Left kidney (tissue), 1 donor: ENCODE measurements at regions not wholly inside any gene's neighbourhood (a gene's known extent, or its start where the extent isn't known, plus 50 kb on each side); places are given as distances from the start of the nearest gene placed in this dataset.
"Not testable (repeated sequence)": the region's sequence is repeated elsewhere in the genome, so short reads cannot be mapped to it uniquely, and the experiment has no call there.

Experiments used
- DNase-seq: peaks from one replicate; pipeline ENCODE4 v3.0.0-alpha.2; 2013

DNA sequence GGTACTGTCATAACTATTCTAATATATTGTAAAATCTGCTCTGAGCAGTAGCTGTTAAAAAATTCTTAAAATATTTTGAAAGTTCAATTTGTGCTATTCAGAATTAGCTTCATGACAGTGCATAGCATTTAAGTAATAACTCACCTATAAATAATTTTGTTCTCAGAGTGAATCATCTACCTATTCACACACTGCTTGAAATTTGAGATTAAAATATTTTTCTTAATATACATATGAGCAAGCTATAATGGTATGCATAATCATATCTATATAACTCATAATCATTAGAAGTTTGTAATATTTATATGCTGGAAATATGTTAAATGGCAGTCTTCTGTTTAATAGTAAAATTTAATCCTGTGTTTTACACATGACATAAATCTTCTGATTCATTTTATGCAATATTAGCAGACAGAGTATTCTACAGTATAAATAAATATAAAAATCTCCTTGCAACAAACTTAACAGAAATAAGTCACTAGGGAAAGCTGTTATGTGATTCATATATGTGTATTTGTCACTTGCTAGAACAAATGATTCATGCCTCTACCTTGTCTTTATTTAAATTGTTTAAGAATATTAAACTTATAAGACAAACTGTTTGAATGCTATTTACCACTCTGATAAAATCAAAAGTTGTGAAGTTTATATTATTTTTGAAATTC lies 710.8 kb downstream of the PLOD2 start:
- DNase-seq = no peak

DNA sequence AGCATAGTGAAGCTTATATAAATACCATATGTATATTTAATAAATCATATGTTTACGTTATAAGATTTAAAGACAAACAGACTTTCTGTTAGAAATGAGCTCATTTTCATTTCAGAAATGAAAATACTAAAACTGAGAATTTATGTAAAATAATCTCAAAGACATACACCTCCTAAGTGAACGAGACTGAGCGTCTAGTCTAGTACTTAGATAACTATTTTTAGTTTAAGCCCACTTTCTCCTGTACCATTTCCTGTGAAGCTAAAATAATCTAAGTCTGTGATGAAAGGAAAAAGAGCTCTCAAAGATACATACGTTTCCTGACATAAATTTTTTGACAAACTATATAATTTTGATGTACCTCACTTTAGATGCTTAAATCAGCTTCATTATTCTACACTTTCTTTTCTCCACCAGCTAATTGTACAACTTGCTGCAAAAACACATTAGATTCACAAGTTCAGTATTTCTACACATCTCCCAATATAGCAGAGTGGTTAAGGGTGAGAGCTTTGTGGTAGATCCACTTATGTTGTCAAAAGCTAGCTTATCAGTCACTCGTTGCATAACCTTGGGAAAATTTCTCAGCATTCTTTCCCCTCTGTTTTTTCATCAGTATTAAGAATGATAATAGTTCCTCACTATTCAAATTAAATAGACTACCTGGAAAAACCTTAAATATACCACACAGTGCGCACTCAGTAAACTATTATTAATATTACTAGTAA lies 703.0 kb downstream of the PLOD2 start:
- DNase-seq = no peak

DNA sequence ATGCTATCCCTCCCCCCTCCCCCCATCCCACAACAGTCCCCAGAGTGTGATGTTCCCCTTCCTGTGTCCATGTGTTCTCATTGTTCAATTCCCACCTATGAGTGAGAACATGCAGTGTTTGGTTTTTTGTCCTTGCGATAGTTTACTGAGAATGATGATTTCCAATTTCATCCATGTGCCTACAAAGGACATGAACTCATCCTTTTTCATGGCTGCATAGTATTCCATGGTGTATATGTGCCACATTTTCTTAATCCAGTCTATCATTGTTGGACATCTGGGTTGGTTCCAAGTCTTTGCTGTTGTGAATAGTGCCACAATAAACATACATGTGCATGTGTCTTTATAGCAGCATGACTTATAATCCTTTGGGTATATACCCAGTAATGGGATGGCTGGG lies 701.3 kb downstream of the PLOD2 start:
- DNase-seq = not testable (repeated sequence)

DNA sequence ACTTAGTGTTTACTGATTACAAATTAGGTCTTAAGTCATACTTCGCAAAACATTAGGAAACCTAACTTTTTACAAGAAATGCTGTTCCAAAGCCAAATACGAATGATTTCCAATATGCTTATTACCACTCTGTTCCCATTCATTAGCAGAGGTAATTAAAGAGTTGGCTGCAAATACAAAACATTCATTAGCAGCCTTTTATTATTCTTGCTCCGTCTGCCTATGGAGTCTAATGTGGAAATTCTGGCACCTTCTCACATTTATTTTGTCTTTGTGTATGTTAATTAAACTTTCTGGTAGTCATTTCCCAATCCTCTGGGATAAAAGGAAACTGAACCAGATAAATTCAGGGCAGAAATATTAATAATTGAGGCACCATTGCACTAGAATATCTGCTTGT lies 689.0 kb downstream of the PLOD2 start:
- no peak for DNase-seq

DNA sequence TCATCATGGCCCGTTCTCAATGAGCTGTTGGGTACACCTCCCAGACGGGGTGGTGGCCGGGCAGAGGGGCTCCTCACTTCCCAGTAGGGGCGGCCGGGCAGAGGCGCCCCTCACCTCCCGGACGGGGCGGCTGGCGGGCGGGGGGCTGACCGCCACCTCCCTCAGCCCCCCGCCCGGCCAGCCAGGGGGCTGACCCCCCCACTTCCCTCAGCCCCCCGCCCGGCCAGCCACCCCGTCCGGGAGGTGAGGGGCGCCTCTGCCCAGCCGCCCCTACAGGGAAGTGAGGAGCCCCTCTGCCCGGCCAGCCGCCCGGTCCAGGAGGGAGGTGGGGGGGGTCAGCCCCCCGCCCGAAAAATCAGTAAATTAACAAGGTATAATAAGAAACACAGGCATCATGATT lies 678.2 kb downstream of the PLOD2 start:
- DNase-seq = not testable (repeated sequence)

DNA sequence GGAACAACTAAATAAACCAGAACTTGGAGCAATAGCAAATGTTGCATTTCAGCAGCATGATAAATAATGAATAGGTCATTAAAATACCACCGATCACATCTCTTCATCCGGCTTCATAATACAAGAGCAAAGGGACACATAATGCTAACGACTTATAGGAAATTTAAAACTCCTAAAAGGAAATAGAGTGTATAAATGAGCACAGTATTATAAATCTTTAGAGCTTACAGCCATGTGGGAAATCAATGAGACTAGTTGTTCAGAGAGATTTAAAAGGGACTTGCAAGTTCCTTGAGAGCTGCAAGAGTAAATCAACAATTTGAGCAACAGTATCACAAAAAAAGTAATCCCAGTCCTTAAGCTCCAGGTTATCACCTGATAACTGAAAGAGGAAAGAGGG lies 677.0 kb downstream of the PLOD2 start:
- DNase-seq = no peak

DNA sequence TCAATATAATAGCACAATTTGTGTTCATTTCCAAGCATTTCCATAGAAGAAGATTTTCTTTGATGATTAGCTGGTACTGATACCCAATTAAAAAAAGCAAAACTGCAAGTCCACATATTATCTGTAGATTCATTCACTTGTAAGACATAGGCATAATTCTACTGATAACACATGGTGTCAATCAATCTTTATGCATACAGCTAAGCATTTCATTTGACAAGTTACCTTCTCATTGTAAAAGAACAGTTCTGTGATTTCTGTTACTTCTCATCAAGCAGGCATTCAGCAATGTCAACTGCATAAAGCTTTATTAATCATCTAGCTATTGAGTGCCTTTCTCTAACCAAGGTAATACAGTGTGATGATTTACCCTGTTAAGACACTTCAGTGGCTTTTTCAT lies 672.0 kb downstream of the PLOD2 start:
- no peak for DNase-seq

DNA sequence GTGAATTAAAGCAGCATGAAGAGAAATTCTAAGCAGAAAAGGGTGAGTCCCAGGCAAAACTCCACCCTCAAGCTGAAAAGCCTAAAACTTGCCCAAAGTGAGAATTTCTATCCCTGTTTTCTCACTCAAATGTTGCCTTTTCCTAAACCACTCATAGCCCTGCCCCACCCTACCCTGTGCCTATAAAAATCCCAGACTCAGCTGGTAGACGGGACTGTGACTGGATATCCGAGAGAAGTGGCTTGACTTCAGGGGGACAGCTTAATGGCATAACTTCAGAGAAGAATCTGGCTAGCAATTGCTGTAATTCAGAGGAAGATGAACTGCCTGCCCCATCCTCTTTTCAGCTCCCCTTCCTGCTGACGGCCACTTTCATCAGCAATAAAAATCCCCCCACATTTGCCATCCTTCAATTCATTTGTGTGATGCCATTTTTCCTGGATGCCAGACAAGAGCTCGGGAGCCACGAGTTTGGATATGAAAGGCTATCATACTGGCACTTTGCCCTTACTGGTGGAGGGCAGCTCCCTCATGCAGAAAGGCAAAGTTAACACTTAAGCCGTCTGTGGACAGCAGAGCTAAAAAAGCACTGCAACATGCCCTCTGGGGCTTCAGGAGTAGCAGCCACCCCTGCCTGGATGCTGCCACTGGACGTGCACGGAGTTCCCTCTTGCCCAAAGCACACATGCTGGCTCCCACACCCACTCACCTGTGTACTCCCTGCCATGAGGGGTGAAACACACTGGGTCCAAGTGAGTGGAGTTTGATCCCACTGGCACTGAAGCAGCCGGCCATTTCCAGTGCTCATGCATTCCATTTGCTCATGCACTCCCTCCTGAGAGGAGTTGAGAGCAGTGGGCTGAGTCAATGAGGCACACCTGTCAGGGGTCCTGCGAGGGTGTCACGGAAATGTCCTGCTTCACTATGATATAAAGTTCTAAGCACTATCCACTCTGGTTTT lies 670.6 kb downstream of the PLOD2 start:
- DNase-seq = no peak

DNA sequence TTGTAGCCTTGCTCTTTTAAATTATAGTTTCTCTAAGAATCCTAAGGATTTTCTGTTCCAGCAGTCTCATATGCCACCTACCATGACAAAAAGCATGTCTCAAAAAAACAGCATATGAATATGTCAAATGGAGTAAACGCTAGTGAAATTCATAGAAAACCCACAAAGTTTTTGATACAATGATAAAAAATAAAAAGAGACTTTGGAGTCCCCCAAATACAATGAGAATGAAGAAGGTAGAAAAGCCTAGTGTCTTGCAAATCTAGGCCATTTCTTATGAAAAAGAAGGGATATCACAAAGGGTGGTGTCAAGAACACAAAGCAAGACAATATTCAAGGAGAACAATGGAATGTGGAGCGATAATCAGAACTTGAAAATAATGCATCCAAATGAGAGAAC lies 668.5 kb downstream of the PLOD2 start:
- DNase-seq = no peak

DNA sequence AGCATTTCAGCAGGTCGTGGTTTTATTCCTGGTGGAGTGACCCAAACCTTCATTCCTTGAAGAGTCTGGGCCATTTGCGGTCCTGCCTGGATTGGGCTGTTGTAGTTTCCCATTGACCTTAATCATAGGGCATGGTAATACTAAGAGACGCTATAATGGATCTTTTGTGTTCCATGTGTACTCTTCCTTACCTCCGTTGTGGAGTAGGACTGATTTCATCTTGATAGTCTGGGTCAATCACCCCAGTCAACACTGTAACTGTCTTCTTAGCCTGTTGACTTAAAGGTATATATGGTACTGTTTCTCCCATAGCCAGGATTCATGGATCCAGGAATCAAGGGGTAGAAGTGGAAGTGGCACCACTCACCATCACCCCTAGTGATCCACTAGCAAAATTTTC lies 643.6 kb downstream of the PLOD2 start:
- DNase-seq = not testable (repeated sequence)

DNA sequence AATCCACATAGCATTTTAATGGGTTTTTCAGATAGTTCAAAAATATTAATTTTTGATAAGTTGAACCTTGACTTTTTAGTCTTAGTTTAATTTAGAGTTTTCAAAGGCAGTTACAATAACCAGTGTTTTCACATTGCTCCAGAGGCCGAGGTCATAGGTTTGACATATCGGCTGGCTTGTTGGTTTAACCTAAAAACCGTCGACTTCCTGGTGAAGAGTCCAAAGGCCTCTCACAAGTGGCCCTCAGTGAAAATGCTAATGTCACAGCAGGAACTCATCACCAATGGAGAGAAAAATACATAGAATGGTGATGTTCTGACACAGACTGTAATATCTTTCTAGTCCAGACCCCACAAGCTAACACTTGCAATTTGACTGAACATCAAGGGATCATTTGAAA lies 642.3 kb downstream of the PLOD2 start:
- no peak for DNase-seq

DNA sequence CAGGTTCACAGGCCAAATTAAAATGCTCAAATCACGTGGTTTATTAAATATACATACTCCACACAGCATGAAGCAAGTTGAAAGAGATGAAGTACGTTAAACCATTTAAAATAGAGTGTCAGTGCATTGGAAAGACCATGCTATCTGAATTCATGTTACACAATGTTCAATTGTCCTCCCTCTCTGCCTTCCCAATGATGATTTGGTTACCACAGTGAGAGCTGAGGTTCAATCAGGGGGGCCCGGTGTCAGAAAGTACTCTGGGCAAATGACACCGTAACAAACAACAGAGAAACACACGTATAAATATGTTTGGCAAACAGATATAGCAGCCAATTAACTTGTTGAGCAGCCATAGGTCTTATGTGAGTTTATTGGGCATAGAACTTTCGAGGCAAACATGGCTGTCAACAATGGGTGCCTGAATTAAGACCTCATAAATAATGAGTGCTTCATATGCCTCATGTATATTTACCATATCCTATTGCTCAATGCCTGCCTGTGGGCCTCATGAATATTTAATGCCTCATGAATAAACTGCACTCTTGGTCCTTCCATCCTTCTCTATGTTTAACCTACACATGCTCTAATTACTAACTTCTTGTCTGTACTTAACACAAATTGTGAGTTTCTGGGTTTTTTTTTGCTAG lies 641.5 kb downstream of the PLOD2 start:
- no peak for DNase-seq

DNA sequence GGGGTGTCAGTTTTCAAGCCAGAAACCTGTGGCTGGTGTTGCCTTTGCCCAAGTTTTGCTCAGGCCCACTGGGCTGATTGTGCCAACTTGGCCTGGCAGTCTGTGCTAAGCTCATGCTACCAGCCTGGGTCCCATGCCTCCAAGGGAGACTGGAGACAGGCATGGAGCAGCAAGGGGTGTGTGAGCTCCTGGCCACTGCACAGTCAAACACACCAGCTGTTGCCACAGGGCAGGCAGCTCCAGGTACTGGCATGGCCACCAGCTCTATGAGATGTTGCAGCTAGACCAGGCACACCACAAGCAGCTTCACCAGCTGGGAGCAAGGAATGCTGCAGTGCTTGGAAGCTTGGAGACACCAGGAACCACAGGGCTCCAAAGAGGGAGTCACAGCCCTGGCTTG lies 638.8 kb downstream of the PLOD2 start:
- DNase-seq = no peak

DNA sequence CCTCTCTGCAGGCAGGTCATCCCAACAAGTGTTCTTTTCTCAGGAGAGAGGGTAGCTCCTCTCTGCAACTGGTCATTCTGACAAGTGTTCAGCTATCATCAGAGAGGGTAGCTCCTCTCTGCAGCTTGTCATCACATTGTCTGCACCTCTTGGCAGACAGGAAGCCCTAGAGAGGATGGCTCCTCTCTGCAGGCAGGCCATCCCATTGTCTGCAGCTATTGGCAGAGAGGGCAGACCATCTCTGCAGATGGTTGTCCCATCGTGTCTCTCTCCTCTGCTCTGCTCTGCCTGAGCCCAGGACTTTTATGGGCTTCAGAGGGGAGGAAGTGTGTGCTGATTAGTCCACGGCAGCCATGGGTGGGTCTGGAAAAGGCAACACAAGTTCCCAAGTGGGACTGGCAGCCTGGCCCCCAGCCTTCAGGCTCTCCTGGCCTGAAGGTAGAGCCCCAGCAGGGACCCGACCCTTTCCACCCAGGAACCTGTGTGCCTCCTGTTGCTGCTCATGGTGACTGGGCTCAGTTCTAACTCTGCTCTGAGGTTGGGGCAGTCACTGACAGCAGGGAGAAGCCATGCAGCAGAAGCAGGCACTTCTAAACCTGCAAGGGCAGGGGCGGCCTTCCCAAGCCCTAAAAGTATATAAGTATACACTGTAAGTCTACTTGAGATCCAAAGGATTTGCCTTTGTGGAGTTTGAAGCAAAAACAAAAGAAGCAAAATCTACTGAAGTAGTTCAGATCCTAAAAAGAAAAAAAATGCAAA lies 637.9 kb downstream of the PLOD2 start:
- no peak for DNase-seq

DNA sequence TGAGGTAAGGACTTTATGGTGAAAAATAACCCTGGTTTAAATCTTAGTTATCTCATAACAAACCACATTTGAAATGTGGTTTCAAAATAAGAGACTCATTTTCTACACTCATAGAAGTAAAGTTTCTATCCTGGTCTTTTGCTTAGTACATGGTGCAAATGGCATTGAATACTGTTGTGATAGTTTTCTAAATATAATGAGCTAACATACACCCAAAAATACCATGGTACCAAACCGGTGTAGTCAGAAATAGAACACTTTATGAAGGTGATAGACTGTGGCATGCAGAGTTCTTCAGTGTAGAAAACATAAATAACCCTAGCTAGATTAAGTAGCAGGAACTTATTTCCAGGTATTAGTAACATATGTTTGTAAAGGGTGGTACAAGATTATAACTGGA lies 629.4 kb downstream of the PLOD2 start:
- DNase-seq = no peak

DNA sequence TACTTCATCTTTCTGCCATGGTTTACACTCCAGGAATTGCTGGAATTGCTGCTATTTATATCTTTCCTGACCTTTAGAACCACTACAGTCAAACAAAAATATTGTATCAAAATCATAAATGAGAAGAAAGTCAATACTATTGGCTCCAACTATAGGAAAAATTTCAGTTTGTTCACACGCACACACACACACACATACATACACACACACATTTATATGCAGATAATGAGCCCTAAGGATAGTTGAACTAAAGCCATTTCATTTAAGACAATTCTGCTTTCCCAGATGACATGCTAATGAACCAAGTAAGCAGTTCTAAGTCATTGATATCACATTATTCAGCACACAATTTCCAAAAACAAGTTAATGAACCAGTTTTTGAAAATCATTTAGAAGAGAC lies 627.3 kb downstream of the PLOD2 start:
- no peak for DNase-seq

DNA sequence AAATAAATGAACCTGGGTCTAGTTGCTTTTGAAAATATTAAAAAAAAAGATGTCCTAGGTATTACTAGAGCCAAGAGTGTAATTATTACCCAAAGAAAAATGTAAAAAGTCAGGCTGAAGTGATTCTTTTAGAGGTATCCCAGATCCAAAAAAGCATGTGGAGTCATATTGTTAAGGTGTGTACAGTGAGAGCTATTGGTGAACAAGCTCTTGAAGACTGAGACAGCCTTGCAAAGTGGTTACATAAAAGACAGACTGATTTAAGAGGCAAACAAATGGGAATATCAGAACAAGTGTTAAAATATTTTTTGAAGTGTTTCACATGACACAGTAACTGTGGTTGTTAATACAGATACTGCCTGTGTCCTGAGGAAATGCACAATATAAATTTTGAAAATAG lies 624.5 kb downstream of the PLOD2 start:
- no peak for DNase-seq

DNA sequence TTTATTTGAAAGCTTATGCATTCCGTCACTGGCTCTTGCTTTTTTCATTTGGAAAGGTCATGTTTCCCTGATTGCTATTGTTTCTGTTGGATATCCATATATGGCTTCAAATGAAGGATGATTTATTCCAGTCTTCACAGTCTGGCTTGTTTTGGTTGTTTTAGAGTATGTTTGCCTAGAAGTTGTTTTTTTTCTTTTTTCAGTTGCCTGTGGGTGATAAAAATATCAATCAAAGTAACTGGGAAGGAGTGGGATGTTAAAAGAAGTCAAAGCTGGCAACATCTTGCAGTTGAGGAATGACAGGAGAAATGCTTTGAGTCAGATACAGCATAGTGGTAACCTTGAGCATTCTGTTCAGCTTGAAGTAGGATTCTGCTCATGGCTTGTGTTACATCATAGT lies 610.5 kb downstream of the PLOD2 start:
- DNase-seq = no peak

DNA sequence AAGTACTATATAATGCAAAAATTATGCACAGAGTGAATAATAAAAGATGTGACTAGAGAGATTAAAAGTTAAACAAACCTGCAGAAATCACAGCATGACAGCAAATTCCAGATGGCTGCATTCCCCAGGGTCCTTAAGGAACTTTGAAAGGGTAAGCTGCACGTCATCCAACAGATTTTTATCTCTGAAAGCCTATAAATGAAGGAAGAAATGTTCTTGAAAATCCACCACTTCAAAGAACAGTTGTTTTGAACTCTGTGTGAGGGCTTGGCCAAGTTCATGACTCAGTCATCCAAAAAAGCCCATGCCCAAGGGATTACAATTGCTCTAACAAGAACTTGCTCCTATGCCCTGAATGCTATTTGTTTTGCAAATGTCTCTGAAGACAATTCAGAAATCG lies 603.6 kb downstream of the PLOD2 start:
- DNase-seq = no peak

DNA sequence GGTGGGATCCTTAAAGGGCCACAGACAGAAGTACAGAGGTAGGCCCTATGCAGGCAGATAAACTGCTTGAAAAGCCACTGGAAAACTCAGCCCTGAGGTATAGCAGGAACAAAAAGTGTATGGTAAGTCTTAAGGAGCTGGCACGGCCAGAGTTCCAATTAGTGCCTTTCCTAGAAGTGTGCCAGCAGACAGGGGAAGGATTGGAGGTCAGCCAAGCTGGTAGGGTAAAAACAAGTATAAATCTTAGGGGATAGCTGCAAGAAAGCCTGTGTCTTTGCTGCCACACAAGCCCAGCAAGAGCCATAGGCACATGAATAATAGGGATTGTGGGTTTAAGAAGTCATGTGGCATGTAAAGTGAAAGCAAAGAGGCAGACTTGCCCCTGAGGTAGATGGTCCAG lies 582.5 kb downstream of the PLOD2 start:
- DNase-seq = no peak

DNA sequence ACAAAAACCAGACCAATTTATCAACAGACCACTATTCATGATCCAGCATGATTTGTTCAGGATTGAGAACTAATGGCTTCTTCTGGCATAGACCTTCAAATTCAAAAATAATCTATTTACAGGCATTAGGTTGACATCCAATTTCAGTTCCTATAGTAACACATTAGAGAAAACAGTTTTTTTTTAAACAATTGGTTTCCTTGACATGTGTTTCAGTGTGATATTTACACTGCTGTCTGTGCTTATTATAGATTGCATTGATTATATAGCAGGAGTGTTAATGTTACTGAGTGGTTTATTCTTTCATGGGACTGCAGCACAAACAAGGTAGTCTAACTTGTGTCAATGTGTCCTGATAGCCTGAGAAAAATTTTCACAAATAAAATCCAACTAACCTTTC lies 579.3 kb downstream of the PLOD2 start:
- DNase-seq = no peak

DNA sequence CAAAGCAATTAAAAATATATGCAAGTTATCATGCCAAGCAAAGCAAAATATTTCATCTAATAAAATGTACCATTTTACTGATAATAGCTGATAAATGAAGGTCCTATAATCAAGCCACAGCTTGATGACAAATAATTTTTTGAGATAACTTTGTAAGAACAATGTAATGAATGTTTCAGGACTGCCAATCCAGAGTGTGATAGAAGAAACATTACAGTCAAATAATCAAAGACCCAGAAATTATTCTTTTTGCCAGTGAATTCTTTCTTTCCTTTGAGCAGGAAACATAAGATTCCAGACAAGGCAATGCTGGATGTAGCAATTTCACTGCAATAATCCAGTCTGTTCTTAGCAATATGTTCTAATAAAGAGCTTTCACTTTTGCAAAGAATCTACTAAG lies 556.1 kb downstream of the PLOD2 start:
- DNase-seq = no peak
